ENCODE measurements at regions not wholly inside any gene's neighbourhood (a gene's known extent, or its start where the extent isn't known, plus 50 kb on each side); places are given as distances from the start of the nearest gene placed in this dataset.

DNA sequence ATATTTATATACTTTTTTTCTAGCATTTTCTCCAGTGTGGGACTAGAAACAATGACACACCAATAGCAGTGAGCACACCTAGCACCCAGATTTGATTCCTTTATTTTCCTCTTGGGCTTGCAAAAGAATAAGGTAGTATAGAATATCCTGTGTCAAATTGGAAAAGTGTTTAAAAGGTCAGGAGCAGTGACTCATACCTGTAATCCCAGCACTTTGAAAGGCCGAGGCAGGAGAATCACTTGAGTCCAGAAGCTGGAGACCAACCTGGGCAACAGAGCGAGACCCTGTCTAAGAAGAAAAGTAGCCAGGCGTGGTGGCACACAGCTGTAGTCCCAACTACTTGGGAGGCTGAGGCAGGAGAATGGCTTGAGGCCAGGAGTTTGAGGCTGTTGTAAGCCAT, 53.8 kb upstream of the SGPP1 start:
- H3K36me3 ChIP-seq: no peaks in the 10 kb centered on the region
- TF ChIP-seq, protein P1, sequence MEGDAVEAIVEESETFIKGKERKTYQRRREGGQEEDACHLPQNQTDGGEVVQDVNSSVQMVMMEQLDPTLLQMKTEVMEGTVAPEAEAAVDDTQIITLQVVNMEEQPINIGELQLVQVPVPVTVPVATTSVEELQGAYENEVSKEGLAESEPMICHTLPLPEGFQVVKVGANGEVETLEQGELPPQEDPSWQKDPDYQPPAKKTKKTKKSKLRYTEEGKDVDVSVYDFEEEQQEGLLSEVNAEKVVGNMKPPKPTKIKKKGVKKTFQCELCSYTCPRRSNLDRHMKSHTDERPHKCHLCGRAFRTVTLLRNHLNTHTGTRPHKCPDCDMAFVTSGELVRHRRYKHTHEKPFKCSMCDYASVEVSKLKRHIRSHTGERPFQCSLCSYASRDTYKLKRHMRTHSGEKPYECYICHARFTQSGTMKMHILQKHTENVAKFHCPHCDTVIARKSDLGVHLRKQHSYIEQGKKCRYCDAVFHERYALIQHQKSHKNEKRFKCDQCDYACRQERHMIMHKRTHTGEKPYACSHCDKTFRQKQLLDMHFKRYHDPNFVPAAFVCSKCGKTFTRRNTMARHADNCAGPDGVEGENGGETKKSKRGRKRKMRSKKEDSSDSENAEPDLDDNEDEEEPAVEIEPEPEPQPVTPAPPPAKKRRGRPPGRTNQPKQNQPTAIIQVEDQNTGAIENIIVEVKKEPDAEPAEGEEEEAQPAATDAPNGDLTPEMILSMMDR (IDR thresholded peaks at IDR 0.05): no peak
- TF ChIP-seq EP300 (IDR thresholded peaks at IDR 0.05) (no peak), POLR2AphosphoS5 (IDR thresholded peaks at IDR 0.05) (no peak)
- DNase-seq: no peak
- no peaks in the 10 kb centered on the region for H3K9me3 ChIP-seq
- no peaks in the 10 kb centered on the region for H3K4me1 ChIP-seq
- H3K27ac ChIP-seq: no peak overlapping the region
- 80 to 92% (median 86%) methylated on average over 3 of the region's 3 CpGs for WGBS, 5 donors
- no peak overlapping the region for H3K4me3 ChIP-seq
- intact Hi-C loops (cut with DNase I; ENCODE audit: low total_unique reads): no loop called here
- no peaks in the 10 kb centered on the region for H3K27me3 ChIP-seq

DNA sequence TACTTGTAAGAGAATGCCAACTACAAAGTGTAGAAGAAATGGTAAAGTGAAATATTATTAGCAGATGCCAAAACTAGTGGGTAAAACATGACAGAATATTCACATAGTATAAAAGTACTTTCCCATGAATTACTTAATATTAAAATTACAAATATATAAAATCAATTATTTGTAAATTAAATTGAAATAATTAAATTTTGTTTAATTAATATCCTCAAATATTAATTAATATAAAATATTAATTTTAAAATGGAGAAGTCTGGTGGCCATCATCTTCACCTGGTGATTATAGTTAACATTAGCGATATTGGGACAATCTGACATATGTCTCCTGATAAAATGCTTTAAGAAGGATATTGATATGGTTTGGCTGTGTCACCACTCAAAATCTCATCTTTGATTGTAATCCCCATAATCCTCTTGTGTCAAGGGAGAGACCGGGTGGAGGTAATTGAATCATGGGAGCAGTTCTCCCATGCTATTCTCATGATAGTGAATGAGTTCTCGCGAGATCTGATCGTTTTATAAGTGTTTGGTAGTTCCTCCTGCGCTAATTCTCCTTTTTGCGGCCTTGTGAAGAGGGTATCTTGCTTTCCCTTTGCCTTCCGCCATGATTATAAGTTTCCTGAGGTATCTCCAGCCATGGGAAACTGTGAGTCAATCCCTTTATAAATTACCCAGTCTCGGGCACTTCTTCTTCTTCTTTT, 55.0 kb upstream of the SGPP1 start:
- Histone ChIP-seq H3K4me1 (peaks cover 0 to under 1% (median 0%) of the 10 kb centered on the region in 4 donors), H3K27ac (no peak overlapping the region), H3K4me3 (no peak overlapping the region), H3K9me3 (no peaks in the 10 kb centered on the region), H3K27me3 (no peaks in the 10 kb centered on the region), H3K36me3 (no peaks in the 10 kb centered on the region)
- intact Hi-C loops (cut with DNase I; ENCODE audit: low total_unique reads): no loop called here
- DNase-seq: no peak
- 87 to 93% (median 90%) methylated on average over 9 of the region's 9 CpGs for WGBS, 5 donors
- TF ChIP-seq, protein P1 (IDR thresholded peaks at IDR 0.05): no peak
- TF ChIP-seq POLR2AphosphoS5 (IDR thresholded peaks at IDR 0.05) (no peak), POLR2A (IDR thresholded peaks at IDR 0.05) (no peak)

DNA sequence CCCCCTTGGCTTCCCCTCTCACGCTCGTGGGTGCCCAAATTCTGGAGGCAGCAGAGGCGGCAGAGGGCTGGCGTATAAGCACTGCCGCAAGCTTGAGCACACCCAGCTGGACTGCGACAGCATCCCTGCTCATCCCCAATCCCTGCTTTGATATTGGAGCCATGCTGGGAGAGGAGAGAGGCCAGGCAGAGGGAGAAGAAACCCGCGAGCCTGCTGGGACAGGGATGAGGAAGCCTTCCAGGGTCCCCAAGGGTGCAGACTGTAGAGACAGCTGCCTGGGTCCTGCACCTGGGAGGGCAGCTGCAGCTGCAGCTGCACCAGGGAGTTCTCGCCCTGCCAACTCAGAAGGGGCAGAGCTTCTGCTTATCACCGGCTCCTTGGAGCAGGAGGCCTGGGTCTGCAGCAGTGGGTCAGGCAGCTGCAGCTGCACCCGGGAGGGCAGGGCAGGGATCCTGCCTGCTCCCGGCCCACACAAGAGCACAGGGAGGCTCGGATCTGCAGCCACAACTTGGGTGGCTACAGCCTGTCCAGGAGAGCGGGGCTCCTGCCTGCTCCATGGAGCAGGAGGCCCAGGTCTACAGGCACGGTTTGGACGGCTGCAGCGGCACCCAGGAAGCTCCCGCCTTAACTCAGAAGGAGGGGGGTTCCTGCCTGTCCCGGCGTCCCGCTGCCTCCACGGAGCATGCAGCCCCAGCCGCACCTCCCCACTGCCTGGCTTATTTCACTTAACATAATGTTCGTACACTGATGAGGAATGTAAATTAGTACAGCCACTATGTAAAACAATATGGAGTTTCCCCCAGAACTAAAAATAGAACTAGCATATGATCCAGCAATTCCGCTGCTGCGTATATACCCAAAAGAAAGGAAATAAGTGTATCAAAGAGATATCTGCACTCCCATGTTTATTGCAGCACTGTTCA, 60.4 kb upstream of the SGPP1 start:
- no peaks in the 10 kb centered on the region for H3K27me3 ChIP-seq
- intact Hi-C loops (cut with DNase I; ENCODE audit: low total_unique reads): no loop called here
- DNase-seq: peak in 1 of 2 donors; percentile 35
- TF ChIP-seq EP300 (IDR thresholded peaks at IDR 0.05) (no peak), POLR2A (IDR thresholded peaks at IDR 0.05) (no peak), POLR2AphosphoS5 (IDR thresholded peaks at IDR 0.05) (no peak)
- TF ChIP-seq, protein P1 (IDR thresholded peaks at IDR 0.05): no peak
- peaks cover 0 to 10% (median 7%) of the 10 kb centered on the region in 4 donors for H3K4me1 ChIP-seq
- no peaks in the 10 kb centered on the region for H3K36me3 ChIP-seq
- H3K4me3 ChIP-seq: peak overlapping the region in 3 of 4 donors; percentile 7 to 27 (median 20)
- H3K27ac ChIP-seq: no peak overlapping the region
- WGBS, 5 donors: 44 to 62% (median 47%) methylated on average over 20 to 26 of the region's 26 CpGs
- H3K9me3 ChIP-seq: no peaks in the 10 kb centered on the region

DNA sequence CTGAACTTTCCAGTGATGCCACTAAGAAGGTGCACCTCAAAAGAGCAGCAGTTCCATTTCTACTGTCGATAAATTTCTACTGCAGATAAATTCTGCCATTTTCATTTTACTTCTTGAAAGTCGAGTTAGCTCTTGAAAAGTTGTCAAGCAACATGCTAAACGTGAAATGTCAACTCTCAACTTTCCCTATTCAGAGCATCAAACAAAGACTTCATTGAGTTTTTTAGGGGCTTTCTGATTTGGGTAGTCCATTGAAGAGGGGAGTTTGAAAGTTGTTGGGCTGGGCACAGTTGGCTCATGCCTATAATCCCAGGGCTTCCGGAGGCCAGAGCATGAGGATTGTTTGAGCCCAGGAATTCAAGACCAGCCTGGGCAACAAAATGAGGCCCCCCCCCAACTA, 59.4 kb upstream of the SYNE2 start:
- H3K4me3 ChIP-seq: no peak overlapping the region
- no peak overlapping the region for H3K27ac ChIP-seq
- no peaks in the 10 kb centered on the region for H3K36me3 ChIP-seq
- DNase-seq: no peak
- H3K27me3 ChIP-seq: no peaks in the 10 kb centered on the region
- TF ChIP-seq, protein P1 (IDR thresholded peaks at IDR 0.05): no peak
- TF ChIP-seq POLR2A (IDR thresholded peaks at IDR 0.05): no peak
- no peak for TF ChIP-seq EP300 (IDR thresholded peaks at IDR 0.05)
- no peak for TF ChIP-seq POLR2AphosphoS5 (IDR thresholded peaks at IDR 0.05)
- 43 to 58% (median 48%) methylated on average over 4 of the region's 4 CpGs for WGBS, 5 donors
- intact Hi-C loops (cut with DNase I; ENCODE audit: low total_unique reads): no loop called here
- H3K9me3 ChIP-seq: no peaks in the 10 kb centered on the region
- H3K4me1 ChIP-seq: peaks cover 0 to 4% (median 2%) of the 10 kb centered on the region in 4 donors

All from stomach (tissue), 8 donors.